KMS-11 (cell line): ENCODE measurements at regions not wholly inside any gene's neighbourhood (a gene's known extent, or its start where the extent isn't known, plus 50 kb on each side); places are given as distances from the start of the nearest gene placed in this dataset.

Experiments
- H2AFZ ChIP-seq: fragments of 200-600 bp; sonication (generic); 2 replicates; pipeline ENCODE4 v1.6.1; 2016; ENCODE audit warnings: antibody characterized with exemption, mixed run types, low read depth
- H3K27ac ChIP-seq: fragments of 200-600 bp; sonication (generic); 2 replicates; pipeline ENCODE4 v1.6.1; 2016; ENCODE audit warnings: mild to moderate bottlenecking, mixed run types
- H3K27me3 ChIP-seq: fragments of 200-600 bp; sonication (generic); 2 replicates; pipeline ENCODE4 v1.6.1; 2017; ENCODE audit warnings: mild to moderate bottlenecking, low read depth, mixed run types, moderate library complexity; ENCODE audit not compliant: insufficient read depth
- H3K36me3 ChIP-seq: fragments of 200-600 bp; sonication (generic); 2 replicates; pipeline ENCODE4 v1.6.1; 2017; ENCODE audit warnings: mild to moderate bottlenecking, mixed run types; ENCODE audit not compliant: insufficient read depth
- H3K4me1 ChIP-seq: fragments of 200-600 bp; sonication (generic); 2 replicates; pipeline ENCODE4 v1.6.1; 2016; ENCODE audit warnings: mild to moderate bottlenecking, low read depth, mixed run types; ENCODE audit not compliant: poor library complexity, severe bottlenecking
- H3K4me2 ChIP-seq: fragments of 200-600 bp; sonication (generic); 2 replicates; pipeline ENCODE4 v1.7.0; 2016; ENCODE audit warnings: mild to moderate bottlenecking, mixed run types
- H3K4me3 ChIP-seq: fragments of 200-600 bp; sonication (generic); IDR thresholded peaks from 2 replicates; pipeline ENCODE4 v1.6.1; 2017; ENCODE audit warnings: low read depth, low read length, mixed read lengths; ENCODE audit not compliant: insufficient read depth
- H3K79me2 ChIP-seq: fragments of 200-600 bp; sonication (generic); 2 replicates; pipeline ENCODE4 v1.6.1; 2016; ENCODE audit warnings: low read depth, mixed run types; ENCODE audit not compliant: insufficient read depth
- H3K9ac ChIP-seq: fragments of 200-600 bp; sonication (generic); 2 replicates; pipeline ENCODE4 v1.6.1; 2016; ENCODE audit warnings: mild to moderate bottlenecking, mixed run types
- H4K20me1 ChIP-seq: fragments of 200-600 bp; sonication (generic); 2 replicates; pipeline ENCODE4 v1.6.1; 2016; ENCODE audit warnings: mild to moderate bottlenecking, mixed run types; ENCODE audit not compliant: insufficient read depth
- CTCF ChIP-seq: fragments of 200-600 bp; sonication (generic); conservative IDR thresholded peaks from 2 replicates; pipeline ENCODE4 v1.6.1; 2017; ENCODE audit warnings: low read depth, mild to moderate bottlenecking, antibody characterized with exemption, low read length, moderate library complexity, mixed read lengths

GRCh38 chr11:80085563-80085962 is 644.7 kb upstream of the TENM4 start:
- H3K36me3 ChIP-seq, result no peaks in the 10 kb centered on the region
- TF ChIP-seq CTCF, result no peak
- H3K9ac ChIP-seq, result no peak overlapping the region
- no peaks in the 10 kb centered on the region for H3K27me3 ChIP-seq
- no peaks in the 10 kb centered on the region for H3K79me2 ChIP-seq
- no peaks in the 10 kb centered on the region for H3K4me1 ChIP-seq
- no peak overlapping the region for H3K4me3 ChIP-seq
- H4K20me1 ChIP-seq, result no peaks in the 10 kb centered on the region
- no peak overlapping the region for H3K27ac ChIP-seq
- H2AFZ ChIP-seq, result no peak overlapping the region
- H3K4me2 ChIP-seq, result no peak overlapping the region

- no peak overlapping the region for H3K4me2 ChIP-seq
- H3K79me2 ChIP-seq, result no peaks in the 10 kb centered on the region
- no peak for TF ChIP-seq CTCF
Observed at GRCh38 chr11:80084608-80085007, 643.8 kb upstream of the TENM4 start.

GRCh38 chr11:80083531-80083951 is 642.7 kb upstream of the TENM4 start:
- H3K79me2 ChIP-seq, result no peaks in the 10 kb centered on the region
- H3K4me2 ChIP-seq, result no peak overlapping the region
- H3K27me3 ChIP-seq, result no peaks in the 10 kb centered on the region
- no peak overlapping the region for H3K27ac ChIP-seq
- no peaks in the 10 kb centered on the region for H3K4me1 ChIP-seq
- no peak overlapping the region for H3K9ac ChIP-seq
- TF ChIP-seq CTCF, result no peak
- no peak overlapping the region for H2AFZ ChIP-seq
- H4K20me1 ChIP-seq, result no peaks in the 10 kb centered on the region
- H3K36me3 ChIP-seq, result no peaks in the 10 kb centered on the region
- H3K4me3 ChIP-seq, result no peak overlapping the region

More at GRCh38 chr11:80084608-80085007, 643.8 kb upstream of the TENM4 start:
- Histone ChIP-seq H3K27ac (no peak overlapping the region), H4K20me1 (no peaks in the 10 kb centered on the region), H3K4me1 (no peaks in the 10 kb centered on the region), H3K36me3 (no peaks in the 10 kb centered on the region), H3K27me3 (no peaks in the 10 kb centered on the region), H2AFZ (no peak overlapping the region), H3K4me3 (no peak overlapping the region), H3K9ac (no peak overlapping the region)

GRCh38 chr11:80082406-80082805 is 641.6 kb upstream of the TENM4 start:
- Histone ChIP-seq H4K20me1 (no peaks in the 10 kb centered on the region), H3K4me3 (no peak overlapping the region), H3K79me2 (no peaks in the 10 kb centered on the region), H3K36me3 (no peaks in the 10 kb centered on the region), H3K27ac (no peak overlapping the region), H3K4me1 (no peaks in the 10 kb centered on the region), H3K9ac (no peak overlapping the region), H2AFZ (no peak overlapping the region), H3K27me3 (no peaks in the 10 kb centered on the region), H3K4me2 (no peak overlapping the region)
- TF ChIP-seq CTCF, result no peak
